GM19240 (cell line): ENCODE measurements at regions not wholly inside any gene's neighbourhood (a gene's known extent, or its start where the extent isn't known, plus 50 kb on each side); places are given as distances from the start of the nearest gene placed in this dataset.
A peak's percentile ranks its signal among the peaks of the same experiment; 100 is the strongest.

Experiments
- DNase-seq: peaks from one replicate; pipeline ENCODE4 v3.0.0; 2011; ENCODE audit warnings: low spot score; ENCODE audit not compliant: insufficient read length

- no peak for DNase-seq
Observed at GRCh38 chr2:235262750-235263149, 231.1 kb upstream of the AGAP1 start.

GRCh38 chr2:235263205-235264120 is 230.4 kb upstream of the AGAP1 start:
- no peak for DNase-seq

- no peak for DNase-seq
Observed at GRCh38 chr2:235264121-235264493, 229.7 kb upstream of the AGAP1 start.

- DNase-seq = no peak
Observed at GRCh38 chr2:235264512-235264911, 229.3 kb upstream of the AGAP1 start.

- no peak for DNase-seq
Observed at GRCh38 chr2:235265348-235265965, 228.4 kb upstream of the AGAP1 start.

- DNase-seq = no peak
Observed at GRCh38 chr2:235267251-235267650, 226.6 kb upstream of the AGAP1 start.

GRCh38 chr2:235268535-235268934 is 225.3 kb upstream of the AGAP1 start:
- DNase-seq = no peak

- peak; percentile 7 for DNase-seq
Observed at GRCh38 chr2:235270291-235270690, 223.6 kb upstream of the AGAP1 start.

- peak; percentile 25 for DNase-seq
Observed at GRCh38 chr2:235270956-235271355, 222.9 kb upstream of the AGAP1 start.

GRCh38 chr2:235271936-235272335 is 221.9 kb upstream of the AGAP1 start:
- DNase-seq = no peak

GRCh38 chr2:235274023-235274422 is 219.8 kb upstream of the AGAP1 start:
- no peak for DNase-seq

GRCh38 chr2:235277485-235277884 is 216.4 kb upstream of the AGAP1 start:
- DNase-seq = no peak

GRCh38 chr2:235278771-235279355 is 215.0 kb upstream of the AGAP1 start:
- DNase-seq = no peak

- DNase-seq = no peak
Observed at GRCh38 chr2:235279965-235280364, 213.9 kb upstream of the AGAP1 start.

GRCh38 chr2:235283246-235283645 is 210.6 kb upstream of the AGAP1 start:
- no peak for DNase-seq

GRCh38 chr2:235286622-235287374 is 207.0 kb upstream of the AGAP1 start:
- DNase-seq = no peak

- no peak for DNase-seq
Observed at GRCh38 chr2:235287375-235287733, 206.5 kb upstream of the AGAP1 start.

GRCh38 chr2:235291461-235291860 is 202.4 kb upstream of the AGAP1 start:
- DNase-seq = no peak

GRCh38 chr2:235293061-235293460 is 200.8 kb upstream of the AGAP1 start:
- DNase-seq = no peak

GRCh38 chr2:235295831-235296230 is 198.0 kb upstream of the AGAP1 start:
- DNase-seq = no peak

- no peak for DNase-seq
Observed at GRCh38 chr2:235300368-235301201, 193.3 kb upstream of the AGAP1 start.
